GM23338 (cell line): ENCODE measurements at regions not wholly inside any gene's neighbourhood (a gene's known extent, or its start where the extent isn't known, plus 50 kb on each side); places are given as distances from the start of the nearest gene placed in this dataset.

Experiments used
- CREB1 ChIP-seq: fragments of 250-450 bp; sonication (Bioruptor Pico); IDR thresholded peaks from 2 replicates; pipeline ENCODE4 v1.5.0; 2020; ENCODE audit warnings: low read depth, mild to moderate bottlenecking, moderate library complexity
- EZH2 ChIP-seq: fragments of 200-600 bp; sonication (generic); IDR thresholded peaks from one replicate; pipeline ENCODE4 v1.8.0; 2017; ENCODE audit warnings: antibody characterized with exemption, mild to moderate bottlenecking, low read depth; ENCODE audit not compliant: unreplicated experiment
- EZH2phosphoT487 ChIP-seq: fragments of 200-600 bp; sonication (generic); IDR thresholded peaks from one replicate; pipeline ENCODE4 v1.8.1; 2018; ENCODE audit warnings: antibody characterized with exemption; ENCODE audit not compliant: unreplicated experiment
- JUNB ChIP-seq: IDR thresholded peaks from one replicate; pipeline ENCODE4 v1.6.1; 2016; ENCODE audit warnings: antibody characterized with exemption; ENCODE audit not compliant: unreplicated experiment
- NANOG ChIP-seq: IDR thresholded peaks from 2 replicates; pipeline ENCODE4 v1.6.1; 2016; ENCODE audit warnings: antibody characterized with exemption, borderline replicate concordance
- POLR2AphosphoS5 ChIP-seq: IDR thresholded peaks from 2 replicates; pipeline ENCODE4 v1.6.1; 2016; ENCODE audit warnings: antibody characterized with exemption, low read depth
- STAT1 ChIP-seq: IDR thresholded peaks from one replicate; pipeline ENCODE4 v1.6.1; 2016; ENCODE audit warnings: antibody characterized with exemption; ENCODE audit not compliant: unreplicated experiment
- ZNF114 ChIP-seq: fragments of 250-450 bp; sonication (Bioruptor Pico); IDR thresholded peaks from 2 replicates; pipeline ENCODE4 v1.5.0; 2020; ENCODE audit warnings: mild to moderate bottlenecking, moderate library complexity
- ZNF331 ChIP-seq: fragments of 250-450 bp; sonication (Bioruptor Pico); IDR thresholded peaks from 2 replicates; pipeline ENCODE4 v1.5.0; 2020; ENCODE audit warnings: low read depth, mild to moderate bottlenecking, moderate library complexity
- TF ChIP-seq, protein P1 (sequence below), 2 experiments: fragments of 200-600 bp in 1 of 2; sonication (generic) in 1 of 2; conservative IDR thresholded peaks; 2 replicates each; pipeline versions ENCODE4 v1.5.1 to v1.6.1; 2016 to 2017; ENCODE audit warnings: antibody characterized with exemption in 2 of 2, low read depth in 2 of 2, mild to moderate bottlenecking in 2 of 2, moderate library complexity in 1 of 2
- TF ChIP-seq, protein P2 (sequence below): IDR thresholded peaks from one replicate; pipeline ENCODE4 v1.6.1; 2018; ENCODE audit warnings: antibody characterized with exemption; ENCODE audit not compliant: unreplicated experiment
- TF ChIP-seq, protein P3 (sequence below): fragments of 250-450 bp; sonication (Bioruptor Pico); IDR thresholded peaks from 2 replicates; pipeline ENCODE4 v1.5.0; 2020; ENCODE audit warnings: mild to moderate bottlenecking, moderate library complexity
- TF ChIP-seq, protein P4 (sequence below): IDR thresholded peaks from 2 replicates; pipeline ENCODE4 v1.6.1; 2016; ENCODE audit warnings: antibody characterized with exemption

DNA sequence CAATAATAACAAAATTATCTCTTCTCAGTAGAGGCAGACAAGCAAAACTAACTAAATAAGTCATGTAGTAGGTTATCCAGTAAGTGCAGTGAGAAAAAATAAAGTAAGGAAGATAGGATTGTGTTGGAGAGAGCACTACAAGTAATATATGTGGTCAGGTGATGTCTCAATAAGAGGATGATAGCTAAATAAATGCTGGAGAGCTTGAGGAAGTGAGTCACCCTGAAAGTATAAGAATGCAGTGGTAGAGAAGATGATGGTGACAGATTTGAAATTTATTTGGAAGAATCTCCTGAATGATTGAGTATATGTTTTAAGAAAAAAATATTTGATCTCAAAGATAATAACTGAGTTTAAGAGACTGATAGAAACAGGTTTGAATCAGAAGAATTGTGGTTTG is 152.2 kb upstream of the PRR20A start:
- TF ChIP-seq EZH2phosphoT487 (no peak), POLR2AphosphoS5 (no peak), EZH2 (no peak), CREB1 (CRISPR knock-in tag) (no peak), ZNF114 (no peak), JUNB (no peak), STAT1 (no peak), ZNF331 (CRISPR knock-in tag) (no peak), NANOG (no peak)
- TF ChIP-seq, protein P1, sequence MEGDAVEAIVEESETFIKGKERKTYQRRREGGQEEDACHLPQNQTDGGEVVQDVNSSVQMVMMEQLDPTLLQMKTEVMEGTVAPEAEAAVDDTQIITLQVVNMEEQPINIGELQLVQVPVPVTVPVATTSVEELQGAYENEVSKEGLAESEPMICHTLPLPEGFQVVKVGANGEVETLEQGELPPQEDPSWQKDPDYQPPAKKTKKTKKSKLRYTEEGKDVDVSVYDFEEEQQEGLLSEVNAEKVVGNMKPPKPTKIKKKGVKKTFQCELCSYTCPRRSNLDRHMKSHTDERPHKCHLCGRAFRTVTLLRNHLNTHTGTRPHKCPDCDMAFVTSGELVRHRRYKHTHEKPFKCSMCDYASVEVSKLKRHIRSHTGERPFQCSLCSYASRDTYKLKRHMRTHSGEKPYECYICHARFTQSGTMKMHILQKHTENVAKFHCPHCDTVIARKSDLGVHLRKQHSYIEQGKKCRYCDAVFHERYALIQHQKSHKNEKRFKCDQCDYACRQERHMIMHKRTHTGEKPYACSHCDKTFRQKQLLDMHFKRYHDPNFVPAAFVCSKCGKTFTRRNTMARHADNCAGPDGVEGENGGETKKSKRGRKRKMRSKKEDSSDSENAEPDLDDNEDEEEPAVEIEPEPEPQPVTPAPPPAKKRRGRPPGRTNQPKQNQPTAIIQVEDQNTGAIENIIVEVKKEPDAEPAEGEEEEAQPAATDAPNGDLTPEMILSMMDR (conservative IDR thresholded peaks at IDR 0.05; ENCODE audit: low read depth in 2 of 2), result no peak
- TF ChIP-seq, protein P2, sequence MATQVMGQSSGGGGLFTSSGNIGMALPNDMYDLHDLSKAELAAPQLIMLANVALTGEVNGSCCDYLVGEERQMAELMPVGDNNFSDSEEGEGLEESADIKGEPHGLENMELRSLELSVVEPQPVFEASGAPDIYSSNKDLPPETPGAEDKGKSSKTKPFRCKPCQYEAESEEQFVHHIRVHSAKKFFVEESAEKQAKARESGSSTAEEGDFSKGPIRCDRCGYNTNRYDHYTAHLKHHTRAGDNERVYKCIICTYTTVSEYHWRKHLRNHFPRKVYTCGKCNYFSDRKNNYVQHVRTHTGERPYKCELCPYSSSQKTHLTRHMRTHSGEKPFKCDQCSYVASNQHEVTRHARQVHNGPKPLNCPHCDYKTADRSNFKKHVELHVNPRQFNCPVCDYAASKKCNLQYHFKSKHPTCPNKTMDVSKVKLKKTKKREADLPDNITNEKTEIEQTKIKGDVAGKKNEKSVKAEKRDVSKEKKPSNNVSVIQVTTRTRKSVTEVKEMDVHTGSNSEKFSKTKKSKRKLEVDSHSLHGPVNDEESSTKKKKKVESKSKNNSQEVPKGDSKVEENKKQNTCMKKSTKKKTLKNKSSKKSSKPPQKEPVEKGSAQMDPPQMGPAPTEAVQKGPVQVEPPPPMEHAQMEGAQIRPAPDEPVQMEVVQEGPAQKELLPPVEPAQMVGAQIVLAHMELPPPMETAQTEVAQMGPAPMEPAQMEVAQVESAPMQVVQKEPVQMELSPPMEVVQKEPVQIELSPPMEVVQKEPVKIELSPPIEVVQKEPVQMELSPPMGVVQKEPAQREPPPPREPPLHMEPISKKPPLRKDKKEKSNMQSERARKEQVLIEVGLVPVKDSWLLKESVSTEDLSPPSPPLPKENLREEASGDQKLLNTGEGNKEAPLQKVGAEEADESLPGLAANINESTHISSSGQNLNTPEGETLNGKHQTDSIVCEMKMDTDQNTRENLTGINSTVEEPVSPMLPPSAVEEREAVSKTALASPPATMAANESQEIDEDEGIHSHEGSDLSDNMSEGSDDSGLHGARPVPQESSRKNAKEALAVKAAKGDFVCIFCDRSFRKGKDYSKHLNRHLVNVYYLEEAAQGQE, result no peak
- TF ChIP-seq, protein P3, sequence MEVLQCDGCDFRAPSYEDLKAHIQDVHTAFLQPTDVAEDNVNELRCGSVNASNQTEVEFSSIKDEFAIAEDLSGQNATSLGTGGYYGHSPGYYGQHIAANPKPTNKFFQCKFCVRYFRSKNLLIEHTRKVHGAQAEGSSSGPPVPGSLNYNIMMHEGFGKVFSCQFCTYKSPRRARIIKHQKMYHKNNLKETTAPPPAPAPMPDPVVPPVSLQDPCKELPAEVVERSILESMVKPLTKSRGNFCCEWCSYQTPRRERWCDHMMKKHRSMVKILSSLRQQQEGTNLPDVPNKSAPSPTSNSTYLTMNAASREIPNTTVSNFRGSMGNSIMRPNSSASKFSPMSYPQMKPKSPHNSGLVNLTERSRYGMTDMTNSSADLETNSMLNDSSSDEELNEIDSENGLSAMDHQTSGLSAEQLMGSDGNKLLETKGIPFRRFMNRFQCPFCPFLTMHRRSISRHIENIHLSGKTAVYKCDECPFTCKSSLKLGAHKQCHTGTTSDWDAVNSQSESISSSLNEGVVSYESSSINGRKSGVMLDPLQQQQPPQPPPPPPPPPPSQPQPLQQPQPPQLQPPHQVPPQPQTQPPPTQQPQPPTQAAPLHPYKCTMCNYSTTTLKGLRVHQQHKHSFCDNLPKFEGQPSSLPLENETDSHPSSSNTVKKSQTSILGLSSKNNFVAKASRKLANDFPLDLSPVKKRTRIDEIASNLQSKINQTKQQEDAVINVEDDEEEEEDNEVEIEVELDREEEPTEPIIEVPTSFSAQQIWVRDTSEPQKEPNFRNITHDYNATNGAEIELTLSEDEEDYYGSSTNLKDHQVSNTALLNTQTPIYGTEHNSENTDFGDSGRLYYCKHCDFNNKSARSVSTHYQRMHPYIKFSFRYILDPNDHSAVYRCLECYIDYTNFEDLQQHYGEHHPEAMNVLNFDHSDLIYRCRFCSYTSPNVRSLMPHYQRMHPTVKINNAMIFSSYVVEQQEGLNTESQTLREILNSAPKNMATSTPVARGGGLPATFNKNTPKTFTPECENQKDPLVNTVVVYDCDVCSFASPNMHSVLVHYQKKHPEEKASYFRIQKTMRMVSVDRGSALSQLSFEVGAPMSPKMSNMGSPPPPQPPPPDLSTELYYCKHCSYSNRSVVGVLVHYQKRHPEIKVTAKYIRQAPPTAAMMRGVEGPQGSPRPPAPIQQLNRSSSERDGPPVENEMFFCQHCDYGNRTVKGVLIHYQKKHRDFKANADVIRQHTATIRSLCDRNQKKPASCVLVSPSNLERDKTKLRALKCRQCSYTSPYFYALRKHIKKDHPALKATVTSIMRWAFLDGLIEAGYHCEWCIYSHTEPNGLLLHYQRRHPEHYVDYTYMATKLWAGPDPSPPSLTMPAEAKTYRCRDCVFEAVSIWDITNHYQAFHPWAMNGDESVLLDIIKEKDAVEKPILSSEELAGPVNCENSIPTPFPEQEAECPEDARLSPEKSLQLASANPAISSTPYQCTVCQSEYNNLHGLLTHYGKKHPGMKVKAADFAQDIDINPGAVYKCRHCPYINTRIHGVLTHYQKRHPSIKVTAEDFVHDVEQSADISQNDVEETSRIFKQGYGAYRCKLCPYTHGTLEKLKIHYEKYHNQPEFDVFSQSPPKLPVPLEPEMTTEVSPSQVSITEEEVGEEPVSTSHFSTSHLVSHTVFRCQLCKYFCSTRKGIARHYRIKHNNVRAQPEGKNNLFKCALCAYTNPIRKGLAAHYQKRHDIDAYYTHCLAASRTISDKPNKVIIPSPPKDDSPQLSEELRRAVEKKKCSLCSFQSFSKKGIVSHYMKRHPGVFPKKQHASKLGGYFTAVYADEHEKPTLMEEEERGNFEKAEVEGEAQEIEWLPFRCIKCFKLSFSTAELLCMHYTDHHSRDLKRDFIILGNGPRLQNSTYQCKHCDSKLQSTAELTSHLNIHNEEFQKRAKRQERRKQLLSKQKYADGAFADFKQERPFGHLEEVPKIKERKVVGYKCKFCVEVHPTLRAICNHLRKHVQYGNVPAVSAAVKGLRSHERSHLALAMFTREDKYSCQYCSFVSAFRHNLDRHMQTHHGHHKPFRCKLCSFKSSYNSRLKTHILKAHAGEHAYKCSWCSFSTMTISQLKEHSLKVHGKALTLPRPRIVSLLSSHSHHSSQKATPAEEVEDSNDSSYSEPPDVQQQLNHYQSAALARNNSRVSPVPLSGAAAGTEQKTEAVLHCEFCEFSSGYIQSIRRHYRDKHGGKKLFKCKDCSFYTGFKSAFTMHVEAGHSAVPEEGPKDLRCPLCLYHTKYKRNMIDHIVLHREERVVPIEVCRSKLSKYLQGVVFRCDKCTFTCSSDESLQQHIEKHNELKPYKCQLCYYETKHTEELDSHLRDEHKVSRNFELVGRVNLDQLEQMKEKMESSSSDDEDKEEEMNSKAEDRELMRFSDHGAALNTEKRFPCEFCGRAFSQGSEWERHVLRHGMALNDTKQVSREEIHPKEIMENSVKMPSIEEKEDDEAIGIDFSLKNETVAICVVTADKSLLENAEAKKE (CRISPR knock-in tag), result no peak
- TF ChIP-seq, protein P4, sequence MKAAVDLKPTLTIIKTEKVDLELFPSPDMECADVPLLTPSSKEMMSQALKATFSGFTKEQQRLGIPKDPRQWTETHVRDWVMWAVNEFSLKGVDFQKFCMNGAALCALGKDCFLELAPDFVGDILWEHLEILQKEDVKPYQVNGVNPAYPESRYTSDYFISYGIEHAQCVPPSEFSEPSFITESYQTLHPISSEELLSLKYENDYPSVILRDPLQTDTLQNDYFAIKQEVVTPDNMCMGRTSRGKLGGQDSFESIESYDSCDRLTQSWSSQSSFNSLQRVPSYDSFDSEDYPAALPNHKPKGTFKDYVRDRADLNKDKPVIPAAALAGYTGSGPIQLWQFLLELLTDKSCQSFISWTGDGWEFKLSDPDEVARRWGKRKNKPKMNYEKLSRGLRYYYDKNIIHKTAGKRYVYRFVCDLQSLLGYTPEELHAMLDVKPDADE, result no peak
